Osteoblast (primary cell): ENCODE measurements at regions not wholly inside any gene's neighbourhood (a gene's known extent, or its start where the extent isn't known, plus 50 kb on each side); places are given as distances from the start of the nearest gene placed in this dataset.

Source experiments
- DNase-seq: peaks from one replicate; pipeline ENCODE4 v3.0.0; 2011; ENCODE audit warnings: low spot score, mixed read lengths; ENCODE audit not compliant: insufficient read length; ENCODE audit errors: missing footprints
- H2AFZ ChIP-seq: 2 replicates; pipeline ENCODE4 v1.6.0; 2011; ENCODE audit warnings: mild to moderate bottlenecking, low read length
- H3K27ac ChIP-seq: 2 replicates; pipeline ENCODE4 v1.5.1; 2011; ENCODE audit warnings: mild to moderate bottlenecking, low read depth, low read length, moderate library complexity
- H3K27me3 ChIP-seq: 2 replicates; pipeline ENCODE4 v1.6.0; 2012; ENCODE audit warnings: mild to moderate bottlenecking, control low read depth, inconsistent platforms, low read length, moderate library complexity; ENCODE audit not compliant: insufficient read depth
- H3K36me3 ChIP-seq: 2 replicates; pipeline ENCODE4 v1.5.1; 2011; ENCODE audit warnings: mild to moderate bottlenecking, low read length, control low read depth, moderate library complexity; ENCODE audit not compliant: insufficient read depth
- H3K4me1 ChIP-seq: 2 replicates; pipeline ENCODE4 v1.5.1; 2011; ENCODE audit warnings: mild to moderate bottlenecking, low read length, control low read depth, moderate library complexity; ENCODE audit not compliant: insufficient read depth
- H3K4me2 ChIP-seq: 2 replicates; pipeline ENCODE4 v1.6.0; 2011; ENCODE audit warnings: mild to moderate bottlenecking, low read length; ENCODE audit not compliant: insufficient read depth
- H3K4me3 ChIP-seq: fragments of 200-600 bp; sonication (generic); 3 replicates; pipeline ENCODE4 v1.5.1; 2012; ENCODE audit warnings: mild to moderate bottlenecking, low read length, inconsistent platforms; ENCODE audit not compliant: insufficient read depth
- H3K79me2 ChIP-seq: 2 replicates; pipeline ENCODE4 v1.6.0; 2012; ENCODE audit warnings: mild to moderate bottlenecking, low read length, control low read depth, inconsistent platforms; ENCODE audit not compliant: insufficient read depth
- H3K9me3 ChIP-seq: 2 replicates; pipeline ENCODE4 v1.5.1; 2011; ENCODE audit warnings: low read depth, low read length, control low read depth
- H4K20me1 ChIP-seq: 2 replicates; pipeline ENCODE4 v1.6.0; 2012; ENCODE audit warnings: mild to moderate bottlenecking, low read length, control low read depth; ENCODE audit not compliant: insufficient read depth
- CTCF ChIP-seq: IDR thresholded peaks from 2 replicates; pipeline ENCODE4 v1.5.1; 2011; ENCODE audit warnings: mild to moderate bottlenecking, low read depth, low read length, moderate library complexity; ENCODE audit errors: extremely low read depth

DNA sequence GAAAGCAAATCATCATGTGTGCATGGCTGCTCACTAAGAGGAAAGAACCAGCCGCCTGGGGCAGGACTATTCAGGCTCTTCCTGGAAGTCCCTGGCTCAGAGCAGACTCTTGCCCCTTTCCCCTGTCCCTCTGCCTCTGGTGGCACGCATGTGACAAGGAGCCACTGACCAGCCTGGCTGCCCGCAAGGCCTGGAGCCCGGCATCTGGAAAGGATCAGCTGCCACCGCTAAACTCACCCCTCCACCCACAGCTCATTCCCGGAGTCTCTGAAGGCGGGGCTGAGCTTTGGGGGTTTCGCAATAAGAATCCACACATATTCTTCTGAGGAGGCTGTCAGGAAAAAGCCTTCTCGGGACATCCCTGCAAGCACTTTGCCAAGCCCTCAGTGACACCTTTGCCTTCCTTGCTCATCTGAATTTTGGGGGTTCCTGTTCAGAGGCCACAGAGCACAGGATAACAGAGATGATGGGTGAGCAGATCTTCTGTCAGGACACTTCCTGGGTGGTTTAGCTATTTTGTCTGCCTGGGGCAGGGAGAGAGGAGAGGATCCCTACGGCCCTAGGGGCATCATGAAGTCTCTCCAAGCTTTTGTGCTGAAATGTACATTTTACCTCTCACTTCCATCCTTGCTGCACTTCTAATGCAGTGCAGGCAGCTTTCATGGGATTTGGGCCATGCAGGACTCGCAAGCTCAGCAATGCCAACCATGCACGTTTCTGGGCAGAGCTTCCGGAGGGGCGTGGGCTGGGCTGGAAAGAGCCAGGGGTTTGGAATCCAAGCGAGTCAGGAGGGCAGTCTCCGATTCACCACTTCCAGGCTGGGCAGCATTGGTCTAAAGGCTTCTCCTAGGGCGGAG lies 124.8 kb upstream of the MAP1LC3B2 start:
- no peaks in the 10 kb centered on the region for H4K20me1 ChIP-seq
- peak overlapping the region; percentile 30 for H2AFZ ChIP-seq
- H3K27me3 ChIP-seq: no peaks in the 10 kb centered on the region
- peak overlapping the region; percentile 67 for H3K4me3 ChIP-seq
- TF ChIP-seq CTCF: no peak
- peak; percentile 95 for DNase-seq
- H3K4me2 ChIP-seq: peak overlapping the region; percentile 94
- no peaks in the 10 kb centered on the region for H3K36me3 ChIP-seq
- H3K27ac ChIP-seq: peak overlapping the region; percentile 86
- H3K9me3 ChIP-seq: peaks cover 6% of the 10 kb centered on the region
- H3K79me2 ChIP-seq: no peaks in the 10 kb centered on the region
- H3K4me1 ChIP-seq: peaks cover 27% of the 10 kb centered on the region

- Histone ChIP-seq H4K20me1 (no peaks in the 10 kb centered on the region), H3K4me3 (no peak overlapping the region), H3K4me1 (peaks cover 27% of the 10 kb centered on the region), H3K9me3 (peaks cover 6% of the 10 kb centered on the region), H3K27me3 (no peaks in the 10 kb centered on the region), H3K36me3 (no peaks in the 10 kb centered on the region), H3K79me2 (no peaks in the 10 kb centered on the region), H2AFZ (no peak overlapping the region), H3K27ac (no peak overlapping the region), H3K4me2 (no peak overlapping the region)
- DNase-seq: peak; percentile 11
- TF ChIP-seq CTCF: no peak
These were observed 123.2 kb upstream of the MAP1LC3B2 start for GRCh38 chr12:116435984-116436383.

GRCh38 chr12:116436561-116437249 lies 122.5 kb upstream of the MAP1LC3B2 start:
- peak; percentile 27 for DNase-seq
- Histone ChIP-seq H4K20me1 (no peaks in the 10 kb centered on the region), H3K4me1 (peaks cover 27% of the 10 kb centered on the region), H3K9me3 (peaks cover 6% of the 10 kb centered on the region), H3K27ac (no peak overlapping the region), H2AFZ (no peak overlapping the region), H3K27me3 (no peaks in the 10 kb centered on the region), H3K4me3 (no peak overlapping the region), H3K4me2 (no peak overlapping the region), H3K79me2 (no peaks in the 10 kb centered on the region), H3K36me3 (no peaks in the 10 kb centered on the region)
- no peak for TF ChIP-seq CTCF

DNA sequence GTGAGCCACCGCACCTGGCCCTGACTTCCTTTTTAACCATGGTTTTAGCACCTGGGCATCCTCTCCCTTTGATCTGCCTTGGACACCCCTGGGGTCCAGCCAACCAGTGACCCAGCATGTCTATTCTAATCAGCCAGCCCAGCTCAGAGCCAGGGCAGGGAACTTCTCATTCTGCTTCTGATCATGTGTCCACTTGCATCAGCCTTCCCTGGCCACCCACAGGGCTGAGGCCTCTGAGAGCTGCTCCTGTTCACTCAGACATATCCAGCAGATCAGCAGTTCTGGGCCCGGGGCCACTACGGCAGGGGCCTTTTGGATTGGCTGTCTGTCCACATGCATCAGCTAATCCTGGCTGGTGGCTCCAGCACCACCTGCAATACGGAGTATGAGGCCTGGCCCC lies 117.9 kb upstream of the MAP1LC3B2 start:
- peak overlapping the region; percentile 0 for H2AFZ ChIP-seq
- H3K4me3 ChIP-seq: no peak overlapping the region
- no peaks in the 10 kb centered on the region for H3K9me3 ChIP-seq
- H3K4me2 ChIP-seq: no peak overlapping the region
- H3K36me3 ChIP-seq: no peaks in the 10 kb centered on the region
- no peaks in the 10 kb centered on the region for H3K4me1 ChIP-seq
- H3K27ac ChIP-seq: no peak overlapping the region
- H3K79me2 ChIP-seq: no peaks in the 10 kb centered on the region
- no peaks in the 10 kb centered on the region for H3K27me3 ChIP-seq
- TF ChIP-seq CTCF: no peak
- no peak for DNase-seq
- no peaks in the 10 kb centered on the region for H4K20me1 ChIP-seq
